Loucy (cell line): ENCODE measurements at regions not wholly inside any gene's neighbourhood (a gene's known extent, or its start where the extent isn't known, plus 50 kb on each side); places are given as distances from the start of the nearest gene placed in this dataset.

Experiments
- H2AFZ ChIP-seq: fragments of 200-600 bp; sonication (generic); 2 replicates; pipeline ENCODE4 v1.6.0; 2016; ENCODE audit warnings: antibody characterized with exemption, mild to moderate bottlenecking, low read length, moderate library complexity
- H3F3A ChIP-seq: fragments of 200-600 bp; 2 replicates; pipeline ENCODE4 v1.6.0; 2016; ENCODE audit warnings: antibody characterized with exemption, low read depth, mild to moderate bottlenecking
- H3K27me3 ChIP-seq: fragments of 200-600 bp; sonication (generic); 2 replicates; pipeline ENCODE4 v1.6.1; 2014; ENCODE audit warnings: low read length, mild to moderate bottlenecking; ENCODE audit not compliant: insufficient read depth, poor library complexity, severe bottlenecking
- H3K36me3 ChIP-seq: fragments of 200-600 bp; sonication (generic); 2 replicates; pipeline ENCODE4 v1.6.1; 2016; ENCODE audit warnings: low read length; ENCODE audit not compliant: insufficient read depth
- H3K4me1 ChIP-seq: fragments of 200-600 bp; sonication (generic); 2 replicates; pipeline ENCODE4 v1.5.1; 2014; ENCODE audit warnings: low read length, mild to moderate bottlenecking; ENCODE audit not compliant: insufficient read depth, poor library complexity, severe bottlenecking
- H3K4me2 ChIP-seq: fragments of 200-600 bp; sonication (generic); 2 replicates; pipeline ENCODE4 v1.6.0; 2014; ENCODE audit warnings: antibody characterized with exemption, low read length, low read depth, mild to moderate bottlenecking; ENCODE audit not compliant: poor library complexity, severe bottlenecking
- H3K4me3 ChIP-seq: fragments of 200-600 bp; sonication (generic); 2 replicates; pipeline ENCODE4 v1.5.1; 2014; ENCODE audit warnings: low read length, mild to moderate bottlenecking, mixed read lengths; ENCODE audit not compliant: poor library complexity, severe bottlenecking
- H3K79me2 ChIP-seq: fragments of 200-600 bp; sonication (generic); 2 replicates; pipeline ENCODE4 v1.6.1; 2014; ENCODE audit warnings: low read length; ENCODE audit not compliant: insufficient read depth
- H3K9ac ChIP-seq: fragments of 200-600 bp; sonication (generic); 2 replicates; pipeline ENCODE4 v1.6.0; 2014; ENCODE audit warnings: mild to moderate bottlenecking, low read depth, low read length, moderate library complexity; ENCODE audit not compliant: poor library complexity, severe bottlenecking
- H3K9me2 ChIP-seq: fragments of 200-600 bp; sonication (generic); replicated peaks from 2 replicates; pipeline ENCODE4 v1.6.1; 2016; ENCODE audit warnings: low read depth, low read length, mixed read lengths
- H3K9me3 ChIP-seq: fragments of 200-600 bp; sonication (generic); 2 replicates; pipeline ENCODE4 v1.6.1; 2014; ENCODE audit warnings: mild to moderate bottlenecking, antibody characterized with exemption, low read length, low read depth; ENCODE audit not compliant: insufficient read depth
- H4K20me1 ChIP-seq: fragments of 200-600 bp; sonication (generic); 2 replicates; pipeline ENCODE4 v1.6.0; 2014; ENCODE audit warnings: antibody characterized with exemption, low read length, mild to moderate bottlenecking; ENCODE audit not compliant: insufficient read depth, poor library complexity, severe bottlenecking
- CTCF ChIP-seq: fragments of 200-600 bp; sonication (generic); conservative IDR thresholded peaks from 2 replicates; pipeline ENCODE4 v1.5.1; 2014; ENCODE audit warnings: mild to moderate bottlenecking, antibody characterized with exemption, low read length
- EZH2phosphoT487 ChIP-seq: fragments of 200-600 bp; IDR thresholded peaks from 2 replicates; pipeline ENCODE4 v1.6.1; 2018; ENCODE audit warnings: antibody characterized with exemption, mild to moderate bottlenecking, moderate library complexity, borderline replicate concordance

- H2AFZ ChIP-seq, result no peak overlapping the region
- H3F3A ChIP-seq, result no peaks in the 10 kb centered on the region
- H3K9me3 ChIP-seq, result no peaks in the 10 kb centered on the region
These were observed 80.8 kb upstream of the KLF14 start for GRCh38 chr7:130814778-130815335.

GRCh38 chr7:130818056-130818455, 84.0 kb upstream of the KLF14 start:
- Histone ChIP-seq H2AFZ (no peak overlapping the region), H3K4me2 (no peak overlapping the region), H4K20me1 (no peaks in the 10 kb centered on the region), H3K36me3 (no peaks in the 10 kb centered on the region), H3K4me3 (no peak overlapping the region), H3K9ac (no peak overlapping the region), H3K9me2 (no peaks in the 10 kb centered on the region), H3F3A (no peaks in the 10 kb centered on the region), H3K4me1 (peaks cover 5% of the 10 kb centered on the region), H3K27me3 (no peaks in the 10 kb centered on the region), H3K9me3 (no peaks in the 10 kb centered on the region), H3K79me2 (no peaks in the 10 kb centered on the region)
- TF ChIP-seq CTCF, result no peak
- no peak for TF ChIP-seq EZH2phosphoT487

More at GRCh38 chr7:130814778-130815335, 80.8 kb upstream of the KLF14 start:
- Histone ChIP-seq H3K27me3 (no peaks in the 10 kb centered on the region), H3K9me2 (no peaks in the 10 kb centered on the region), H3K9ac (no peak overlapping the region), H3K79me2 (no peaks in the 10 kb centered on the region), H3K36me3 (no peaks in the 10 kb centered on the region), H3K4me2 (no peak overlapping the region), H3K4me3 (no peak overlapping the region), H4K20me1 (no peaks in the 10 kb centered on the region), H3K4me1 (no peaks in the 10 kb centered on the region)
- peak; percentile 83 for TF ChIP-seq CTCF
- TF ChIP-seq EZH2phosphoT487, result no peak

- H3K27me3 ChIP-seq, result no peaks in the 10 kb centered on the region
- no peak overlapping the region for H3K4me2 ChIP-seq
- H3K4me3 ChIP-seq, result no peak overlapping the region
- no peak for TF ChIP-seq CTCF
- no peak for TF ChIP-seq EZH2phosphoT487
- peaks cover 2% of the 10 kb centered on the region; the same call in 1 of the 2 replicates for H3K9me3 ChIP-seq
- H3K79me2 ChIP-seq, result no peaks in the 10 kb centered on the region
- H4K20me1 ChIP-seq, result no peaks in the 10 kb centered on the region
- no peaks in the 10 kb centered on the region for H3K36me3 ChIP-seq
- H2AFZ ChIP-seq, result no peak overlapping the region
- no peaks in the 10 kb centered on the region for H3F3A ChIP-seq
- peaks cover 5% of the 10 kb centered on the region for H3K4me1 ChIP-seq
- H3K9ac ChIP-seq, result no peak overlapping the region
- no peaks in the 10 kb centered on the region for H3K9me2 ChIP-seq
These were observed 87.9 kb upstream of the KLF14 start for GRCh38 chr7:130821864-130822263.
